ENCODE measurements at regions not wholly inside any gene's neighbourhood (a gene's known extent, or its start where the extent isn't known, plus 50 kb on each side); places are given as distances from the start of the nearest gene placed in this dataset.
"Not testable (repeated sequence)": the region's sequence is repeated elsewhere in the genome, so short reads cannot be mapped to it uniquely, and the experiment has no call there.

- FAIRE-seq: no peak
- no peaks in the 10 kb centered on the region for H3K27me3 ChIP-seq (ENCODE audit: control insufficient read depth, insufficient read depth, low read length)
- no peaks in the 10 kb centered on the region for H3K36me3 ChIP-seq (ENCODE audit: control insufficient read depth, insufficient read depth, low read length)
- H3K4me3 ChIP-seq (ENCODE audit: low read depth, low read length): no peak overlapping the region
- no peak for DNase-seq (ENCODE audit: low read depth)
- no peak for TF ChIP-seq CTCF (IDR thresholded peaks at IDR 0.05; ENCODE audit: insufficient read depth, low read length, severe bottlenecking)
Measured at GRCh38 chr22:23450434-23450795, 129.7 kb downstream of the IGLL1 start.

- H3K36me3 ChIP-seq (ENCODE audit: control insufficient read depth, insufficient read depth, low read length); DNase-seq (ENCODE audit: low read depth); FAIRE-seq; H3K27me3 ChIP-seq (ENCODE audit: control insufficient read depth, insufficient read depth, low read length); H3K4me3 ChIP-seq (ENCODE audit: low read depth, low read length): not testable (repeated sequence)
Measured at GRCh38 chr22:23449748-23450433, 130.2 kb downstream of the IGLL1 start.

- not testable (repeated sequence) for H3K27me3 ChIP-seq (ENCODE audit: control insufficient read depth, insufficient read depth, low read length); H3K4me3 ChIP-seq (ENCODE audit: low read depth, low read length); DNase-seq (ENCODE audit: low read depth); H3K36me3 ChIP-seq (ENCODE audit: control insufficient read depth, insufficient read depth, low read length); FAIRE-seq
Measured at GRCh38 chr22:23448499-23449288, 131.4 kb downstream of the IGLL1 start.

- DNase-seq (ENCODE audit: low read depth): no peak
- H3K27me3 ChIP-seq (ENCODE audit: control insufficient read depth, insufficient read depth, low read length): no peaks in the 10 kb centered on the region
- FAIRE-seq: no peak
- no peaks in the 10 kb centered on the region for H3K36me3 ChIP-seq (ENCODE audit: control insufficient read depth, insufficient read depth, low read length)
- no peak overlapping the region for H3K4me3 ChIP-seq (ENCODE audit: low read depth, low read length)
- no peak for TF ChIP-seq CTCF (IDR thresholded peaks at IDR 0.05; ENCODE audit: insufficient read depth, low read length, severe bottlenecking)
Measured at GRCh38 chr22:23446796-23447350, 133.2 kb downstream of the IGLL1 start.

- not testable (repeated sequence) for FAIRE-seq; DNase-seq (ENCODE audit: low read depth); H3K36me3 ChIP-seq (ENCODE audit: control insufficient read depth, insufficient read depth, low read length); H3K27me3 ChIP-seq (ENCODE audit: control insufficient read depth, insufficient read depth, low read length); H3K4me3 ChIP-seq (ENCODE audit: low read depth, low read length)
Measured at GRCh38 chr22:23446194-23446593, 133.9 kb downstream of the IGLL1 start.

GRCh38 chr22:23443905-23444304, 136.2 kb downstream of the IGLL1 start:
- not testable (repeated sequence) for H3K4me3 ChIP-seq (ENCODE audit: low read depth, low read length)
- FAIRE-seq: peak; percentile 62

GRCh38 chr22:23439581-23439980, 140.5 kb downstream of the IGLL1 start:
- FAIRE-seq; H3K4me3 ChIP-seq (ENCODE audit: low read depth, low read length); DNase-seq (ENCODE audit: low read depth); H3K36me3 ChIP-seq (ENCODE audit: control insufficient read depth, insufficient read depth, low read length); H3K27me3 ChIP-seq (ENCODE audit: control insufficient read depth, insufficient read depth, low read length): not testable (repeated sequence)

More at GRCh38 chr22:23443905-23444304, 136.2 kb downstream of the IGLL1 start:
- not testable (repeated sequence) for H3K27me3 ChIP-seq (ENCODE audit: control insufficient read depth, insufficient read depth, low read length); DNase-seq (ENCODE audit: low read depth); H3K36me3 ChIP-seq (ENCODE audit: control insufficient read depth, insufficient read depth, low read length)

- FAIRE-seq: no peak
- TF ChIP-seq CTCF (IDR thresholded peaks at IDR 0.05; ENCODE audit: insufficient read depth, low read length, severe bottlenecking): no peak
- H3K36me3 ChIP-seq (ENCODE audit: control insufficient read depth, insufficient read depth, low read length): no peaks in the 10 kb centered on the region
- no peaks in the 10 kb centered on the region for H3K27me3 ChIP-seq (ENCODE audit: control insufficient read depth, insufficient read depth, low read length)
- H3K4me3 ChIP-seq (ENCODE audit: low read depth, low read length): no peak overlapping the region
- DNase-seq (ENCODE audit: low read depth): no peak
Measured at GRCh38 chr22:23438216-23438615, 141.9 kb downstream of the IGLL1 start.

All from bronchial epithelial cell (primary cell).